ENCODE measurements at regions not wholly inside any gene's neighbourhood (a gene's known extent, or its start where the extent isn't known, plus 50 kb on each side); places are given as distances from the start of the nearest gene placed in this dataset.

DNA sequence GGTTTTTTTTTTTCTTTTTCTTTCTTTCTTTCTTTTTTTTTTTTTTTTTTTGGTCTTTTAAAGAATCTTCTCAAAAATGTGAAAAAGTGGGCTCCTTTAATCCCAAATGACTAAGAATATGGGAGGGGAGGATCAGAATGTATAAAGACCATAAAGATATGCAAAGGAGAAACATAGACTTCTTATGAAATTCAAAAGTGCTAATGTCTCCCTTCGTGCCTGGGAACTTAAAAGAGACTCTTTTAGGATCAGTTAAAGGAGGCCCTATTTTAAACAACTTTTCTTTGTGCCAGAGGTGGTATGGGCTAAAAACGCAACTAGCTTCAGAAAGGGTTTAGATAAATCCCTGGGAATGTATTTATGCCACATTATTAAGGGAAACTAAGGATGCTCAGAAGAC, 54.2 kb upstream of the KAZN start:
- Histone ChIP-seq H3K27me3 (no peaks in the 10 kb centered on the region), H3K4me3 (no peak overlapping the region), H3K4me1 (no peaks in the 10 kb centered on the region), H3K9me3 (no peaks in the 10 kb centered on the region), H3K36me3 (no peaks in the 10 kb centered on the region), H3K27ac (no peak overlapping the region)
- intact Hi-C loops (cut with DNase I), result no loop called here
- ATAC-seq (no peak), DNase-seq (no peak)
- TF ChIP-seq, protein P1, sequence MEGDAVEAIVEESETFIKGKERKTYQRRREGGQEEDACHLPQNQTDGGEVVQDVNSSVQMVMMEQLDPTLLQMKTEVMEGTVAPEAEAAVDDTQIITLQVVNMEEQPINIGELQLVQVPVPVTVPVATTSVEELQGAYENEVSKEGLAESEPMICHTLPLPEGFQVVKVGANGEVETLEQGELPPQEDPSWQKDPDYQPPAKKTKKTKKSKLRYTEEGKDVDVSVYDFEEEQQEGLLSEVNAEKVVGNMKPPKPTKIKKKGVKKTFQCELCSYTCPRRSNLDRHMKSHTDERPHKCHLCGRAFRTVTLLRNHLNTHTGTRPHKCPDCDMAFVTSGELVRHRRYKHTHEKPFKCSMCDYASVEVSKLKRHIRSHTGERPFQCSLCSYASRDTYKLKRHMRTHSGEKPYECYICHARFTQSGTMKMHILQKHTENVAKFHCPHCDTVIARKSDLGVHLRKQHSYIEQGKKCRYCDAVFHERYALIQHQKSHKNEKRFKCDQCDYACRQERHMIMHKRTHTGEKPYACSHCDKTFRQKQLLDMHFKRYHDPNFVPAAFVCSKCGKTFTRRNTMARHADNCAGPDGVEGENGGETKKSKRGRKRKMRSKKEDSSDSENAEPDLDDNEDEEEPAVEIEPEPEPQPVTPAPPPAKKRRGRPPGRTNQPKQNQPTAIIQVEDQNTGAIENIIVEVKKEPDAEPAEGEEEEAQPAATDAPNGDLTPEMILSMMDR (IDR thresholded peaks at IDR 0.05), result no peak

DNA sequence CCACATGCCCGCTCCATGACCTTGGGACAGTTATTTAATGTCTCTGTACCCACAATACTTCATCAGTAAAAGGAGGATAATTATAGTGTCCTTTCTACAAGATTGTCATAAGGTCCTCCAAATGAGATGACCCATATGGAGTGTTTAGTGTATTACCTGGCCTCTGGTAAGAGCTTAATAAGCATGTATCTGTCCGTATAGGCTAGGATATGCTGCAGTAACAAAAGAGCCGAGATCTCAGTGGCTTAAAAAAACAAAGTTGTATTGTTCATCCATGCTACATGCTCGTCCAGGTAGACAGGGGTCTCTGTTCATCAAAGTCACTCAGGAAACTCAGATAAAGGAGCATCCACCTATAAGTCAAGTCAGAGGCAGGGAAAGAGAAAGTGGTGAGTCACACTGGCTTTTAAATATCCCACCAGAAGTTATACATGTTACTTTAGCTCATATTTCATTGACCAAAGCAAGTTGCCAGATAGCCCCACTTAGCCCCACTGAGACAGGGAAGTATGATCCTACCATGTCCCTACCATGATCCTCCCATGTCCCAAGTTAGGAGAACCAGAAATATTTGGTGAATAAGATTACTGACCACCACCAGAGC, 53.0 kb upstream of the KAZN start:
- ATAC-seq, result no peak
- no peaks in the 10 kb centered on the region for H3K27me3 ChIP-seq
- DNase-seq, result no peak
- no peaks in the 10 kb centered on the region for H3K9me3 ChIP-seq
- no peak overlapping the region for H3K4me3 ChIP-seq
- no peaks in the 10 kb centered on the region for H3K4me1 ChIP-seq
- no peak overlapping the region for H3K27ac ChIP-seq
- TF ChIP-seq, protein P1 (IDR thresholded peaks at IDR 0.05), result no peak
- no peaks in the 10 kb centered on the region for H3K36me3 ChIP-seq
- intact Hi-C loops (cut with DNase I), result no loop called here

DNA sequence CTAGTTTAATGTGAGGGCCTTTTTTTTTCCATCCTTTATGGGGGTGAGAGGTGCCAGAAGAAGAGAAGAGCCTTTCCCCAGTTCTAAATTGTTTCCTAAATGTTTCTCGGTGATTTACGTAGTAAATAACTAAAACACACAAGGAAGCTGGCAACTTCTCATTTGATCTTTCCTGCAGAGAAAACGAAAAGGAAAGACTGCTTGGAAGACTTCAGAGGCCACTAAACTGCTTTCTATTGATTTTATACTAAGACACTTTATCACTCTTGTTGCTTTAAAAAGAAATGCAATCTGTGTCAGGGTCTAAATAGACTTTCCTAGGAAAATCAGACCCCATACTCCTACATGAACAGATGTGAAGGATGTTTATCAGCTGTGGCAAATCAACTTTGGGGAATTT, 52.1 kb upstream of the KAZN start:
- TF ChIP-seq, protein P1 (IDR thresholded peaks at IDR 0.05), result no peak
- intact Hi-C loops (cut with DNase I), result no loop called here
- Histone ChIP-seq H3K4me1 (no peaks in the 10 kb centered on the region), H3K27me3 (no peaks in the 10 kb centered on the region), H3K36me3 (no peaks in the 10 kb centered on the region), H3K4me3 (no peak overlapping the region), H3K9me3 (no peaks in the 10 kb centered on the region), H3K27ac (no peak overlapping the region)
- DNase-seq (no peak), ATAC-seq (no peak)
